HS-5 (cell line): ENCODE measurements at regions not wholly inside any gene's neighbourhood (a gene's known extent, or its start where the extent isn't known, plus 50 kb on each side); places are given as distances from the start of the nearest gene placed in this dataset.

Experiments used
- DNase-seq: peaks from one replicate; pipeline ENCODE4 v3.0.0-alpha.2; 2012; ENCODE audit warnings: low read depth

DNA sequence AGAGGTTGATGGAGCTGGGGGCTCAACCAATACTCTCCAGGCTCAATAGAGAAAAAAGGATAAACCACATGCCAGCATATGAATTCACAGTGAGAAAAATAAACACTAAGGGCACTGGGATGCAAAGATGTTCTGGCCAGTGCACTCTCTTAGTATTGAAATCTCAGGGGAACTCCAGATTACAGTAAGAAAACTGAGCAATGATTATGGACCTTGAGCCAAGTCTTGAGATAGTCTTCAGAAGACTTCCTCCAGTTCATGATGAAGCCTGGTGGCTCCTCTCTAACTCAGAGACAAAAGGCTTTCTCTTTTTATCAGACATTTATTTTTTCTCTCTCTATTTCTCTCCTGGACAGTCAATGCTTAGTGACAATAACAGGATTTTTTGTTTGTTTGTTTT, 139.8 kb upstream of the SPEF2 start:
- DNase-seq = no peak

DNA sequence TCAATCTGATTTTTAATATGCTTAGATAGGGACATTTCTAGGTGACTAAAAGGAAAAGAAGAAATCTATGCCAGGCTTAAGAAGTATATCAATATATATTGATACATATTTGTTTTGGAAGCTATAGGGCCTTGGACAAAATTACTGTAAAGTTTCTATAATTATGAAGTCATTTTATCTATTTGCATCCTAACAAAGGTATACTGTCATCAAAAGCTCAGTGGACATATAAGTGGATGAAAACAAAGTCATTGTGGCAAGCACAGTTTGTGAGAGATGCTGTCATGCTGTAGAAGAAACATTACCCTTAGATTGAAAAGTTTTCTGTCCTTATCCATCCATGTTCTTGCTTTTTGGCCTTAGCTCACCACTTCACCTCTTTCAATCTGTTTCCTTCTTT, 140.3 kb upstream of the SPEF2 start:
- no peak for DNase-seq

DNA sequence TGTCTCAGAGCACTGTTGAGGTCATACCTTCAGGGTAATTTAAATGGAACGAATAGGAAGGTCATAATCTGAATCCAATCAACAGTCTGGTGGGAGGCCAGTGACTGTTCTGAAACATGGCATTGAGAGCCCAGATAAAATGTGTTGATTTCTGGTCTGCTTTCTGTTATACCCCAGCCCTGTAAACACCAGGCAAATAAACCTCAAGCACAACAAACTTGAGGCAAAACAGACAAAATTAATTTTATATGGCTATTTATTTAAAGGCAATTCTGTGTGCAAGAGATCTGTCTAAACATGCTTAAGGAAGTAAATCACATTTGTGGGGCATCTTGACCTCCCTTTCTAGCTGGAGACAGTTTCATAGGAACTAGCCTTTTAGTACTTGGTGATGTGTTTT, 140.9 kb upstream of the SPEF2 start:
- DNase-seq = no peak

DNA sequence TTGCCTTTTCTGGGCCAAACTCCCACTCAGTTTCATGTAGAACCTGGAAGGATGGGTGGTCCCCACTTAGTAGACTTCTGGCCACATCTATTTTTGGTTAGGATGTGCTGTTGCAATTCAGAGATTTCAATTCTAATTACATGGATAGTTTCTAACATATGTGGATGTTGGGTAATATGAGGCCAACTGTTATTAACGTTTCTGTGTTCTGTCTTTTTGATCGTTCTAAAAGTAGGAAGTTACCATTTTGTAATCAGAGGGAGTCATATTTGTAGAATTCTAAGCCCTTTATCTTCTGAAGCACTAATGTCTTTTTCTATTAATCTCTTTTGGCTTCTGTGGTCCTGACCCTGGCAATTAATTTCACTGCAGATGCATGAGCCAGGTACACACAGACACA, 141.6 kb upstream of the SPEF2 start:
- no peak for DNase-seq

DNA sequence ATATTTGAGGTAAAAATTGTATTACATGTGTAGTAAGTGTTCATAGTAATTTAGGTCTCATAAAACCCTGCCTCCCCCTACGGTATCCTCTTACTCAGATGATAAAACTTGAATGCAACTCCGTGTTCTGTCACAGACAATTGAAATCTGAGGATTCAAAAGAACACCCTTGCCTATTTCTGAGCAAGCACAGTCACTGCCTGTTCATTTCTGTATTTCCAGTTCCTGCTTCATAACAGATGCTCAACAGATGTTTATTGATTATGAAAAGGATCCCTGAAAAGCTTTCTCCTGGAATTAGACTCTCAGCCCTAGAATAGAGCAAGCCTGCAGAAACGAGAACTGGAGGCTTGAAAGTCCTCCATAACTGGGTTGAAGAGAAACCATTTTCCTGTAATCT, 144.1 kb upstream of the SPEF2 start:
- DNase-seq = no peak

DNA sequence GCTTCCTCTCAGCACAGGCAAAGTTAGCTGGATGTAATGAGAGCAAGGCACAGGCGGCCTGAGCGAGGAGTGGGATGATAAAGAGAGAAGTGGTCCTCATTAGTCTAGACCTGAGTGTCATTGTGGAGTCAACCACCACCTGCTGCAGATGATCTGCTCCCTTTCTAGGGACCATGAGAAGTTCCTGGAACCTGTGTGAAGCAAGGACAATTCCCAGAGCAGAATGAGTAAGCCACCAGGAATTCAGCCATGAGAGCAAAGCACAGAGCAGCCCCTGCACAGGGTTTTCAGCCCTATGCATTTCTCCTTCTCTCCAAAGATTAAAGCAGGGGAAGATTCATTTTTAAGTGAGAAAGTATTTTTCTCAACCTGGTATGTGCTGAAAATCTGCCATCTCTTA, 146.8 kb upstream of the SPEF2 start:
- no peak for DNase-seq

DNA sequence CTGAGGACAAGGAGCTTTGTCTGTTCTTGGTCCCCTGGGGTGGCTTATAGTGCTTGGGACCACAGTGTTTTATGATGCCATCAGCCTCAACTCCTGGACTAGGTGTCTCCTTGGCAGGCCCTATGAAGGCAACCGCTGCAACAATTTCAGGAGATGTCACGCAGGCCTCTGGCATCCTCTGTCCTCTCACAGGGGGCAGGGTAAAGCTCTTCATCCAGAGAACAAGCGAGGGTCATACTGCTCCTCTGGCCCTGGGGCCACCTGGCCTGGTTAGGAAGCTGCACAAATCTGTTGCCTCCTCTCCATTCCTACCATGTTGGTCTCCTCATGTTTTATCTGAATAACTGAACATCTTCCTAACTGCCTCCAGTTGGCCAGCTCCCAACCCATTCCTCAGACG, 148.9 kb upstream of the SPEF2 start:
- DNase-seq = no peak

DNA sequence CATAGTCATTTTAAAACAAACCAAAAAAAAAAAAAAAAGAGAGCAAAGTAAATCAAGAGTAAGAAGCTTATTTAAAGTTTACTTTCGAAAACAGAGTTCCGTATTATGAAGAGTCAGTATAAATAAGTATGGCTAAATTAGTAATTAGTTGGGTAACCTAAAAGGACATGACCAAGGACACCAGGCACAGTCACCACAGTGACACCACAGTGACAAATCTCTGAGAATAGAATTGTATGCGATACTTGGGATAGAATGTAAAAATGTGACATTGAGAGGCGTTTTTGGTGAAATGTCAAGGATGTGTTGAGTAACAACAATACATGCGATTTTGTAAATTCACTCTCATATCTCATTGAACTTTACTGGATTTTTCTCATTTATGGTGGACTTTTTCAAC, 150.9 kb upstream of the SPEF2 start:
- no peak for DNase-seq

DNA sequence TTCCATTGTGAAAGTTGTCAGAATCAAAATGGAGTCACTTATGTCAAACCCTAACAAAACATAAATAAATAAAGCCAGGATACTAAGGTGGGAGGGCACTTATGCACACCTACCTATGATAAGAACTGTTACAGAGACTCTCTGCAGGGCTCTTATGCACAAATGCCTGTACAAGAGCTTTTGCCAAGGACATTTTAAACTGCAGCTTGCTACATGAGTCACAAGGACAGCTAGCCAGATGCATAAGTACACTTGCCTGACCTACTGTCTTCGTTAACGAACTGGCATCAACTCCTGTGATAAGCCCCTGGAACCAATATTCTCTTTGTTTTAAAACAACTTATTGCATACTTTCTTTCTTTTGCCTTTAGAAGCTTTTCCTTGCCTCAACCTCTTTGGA, 152.9 kb upstream of the SPEF2 start:
- no peak for DNase-seq

DNA sequence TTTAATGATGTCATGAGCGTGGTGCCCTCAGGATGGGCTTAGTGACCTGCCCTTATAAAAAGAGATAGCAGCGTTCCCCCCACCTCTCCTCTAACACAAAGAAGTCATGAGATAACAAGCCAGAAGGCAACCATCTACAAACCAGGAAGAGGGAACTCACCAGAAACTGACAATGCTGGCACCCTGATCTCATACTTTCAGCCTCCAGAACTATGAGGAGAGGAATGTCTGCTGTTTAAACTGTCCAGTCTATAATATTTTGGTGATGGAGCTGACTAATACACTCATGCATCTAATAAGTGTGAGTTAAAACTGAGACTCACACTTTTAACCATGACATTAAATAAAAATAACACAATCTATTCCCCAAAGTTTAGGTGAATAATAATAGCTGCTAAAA, 156.1 kb upstream of the SPEF2 start:
- DNase-seq = no peak

DNA sequence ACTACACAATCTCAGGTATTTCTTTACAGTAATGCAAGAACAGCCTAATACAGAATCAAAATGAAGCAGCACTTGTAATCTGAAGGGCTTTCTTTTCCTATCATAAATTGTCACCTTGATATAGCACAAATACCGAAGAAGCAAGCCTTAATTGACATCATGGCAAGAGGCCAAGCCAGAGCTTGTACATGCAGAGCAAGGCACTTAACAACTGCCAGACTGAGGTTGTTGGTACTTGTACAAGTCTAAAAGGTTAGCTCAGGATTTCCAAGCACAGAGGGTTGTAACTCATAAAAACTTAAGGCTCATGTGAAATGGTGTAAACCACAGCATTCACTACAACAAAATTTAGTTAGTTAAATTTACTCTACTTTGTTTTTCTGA, 158.8 kb upstream of the SPEF2 start:
- DNase-seq = no peak

DNA sequence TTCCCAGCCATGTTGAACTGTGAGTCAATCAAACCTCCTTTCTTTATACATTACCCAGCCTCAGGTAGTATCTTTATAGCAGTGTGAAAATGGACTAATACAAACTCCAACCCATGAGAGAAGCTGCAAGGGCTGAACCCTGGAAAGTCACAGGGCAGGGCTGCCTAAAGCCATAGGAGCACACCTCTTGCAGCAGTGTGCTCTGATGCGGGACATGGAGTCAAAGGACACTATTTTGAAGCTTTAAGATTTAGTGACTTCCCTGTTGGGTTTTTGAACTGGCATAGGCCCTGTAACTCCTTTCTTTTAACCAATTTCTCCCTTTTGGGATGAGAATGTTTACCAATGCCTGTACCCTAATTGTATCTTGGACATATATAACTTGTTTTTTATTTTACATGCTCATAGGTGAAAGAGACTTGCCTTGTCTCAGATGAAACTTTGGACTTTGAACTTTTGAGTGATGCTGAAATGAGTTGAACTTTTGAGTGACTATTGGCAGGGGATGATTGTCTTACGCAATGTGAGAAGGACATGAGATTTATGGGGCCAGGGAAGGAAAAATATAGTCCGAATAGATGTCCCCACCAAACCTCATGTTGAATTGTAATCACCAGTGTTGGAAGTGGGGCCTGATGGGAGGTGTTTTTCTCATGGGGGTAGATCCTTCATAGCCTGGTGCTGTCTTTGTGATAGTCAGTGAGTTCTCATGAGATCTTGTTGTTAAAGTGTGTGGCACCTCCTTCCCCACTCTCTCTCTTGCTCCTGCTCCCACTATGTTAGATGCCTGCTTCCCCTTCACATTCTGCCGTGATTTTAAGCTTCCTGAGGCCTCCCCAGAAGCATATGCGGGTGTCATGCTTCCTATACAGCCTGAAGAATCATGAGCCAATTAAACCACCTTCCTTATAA, 159.5 kb upstream of the SPEF2 start:
- no peak for DNase-seq

DNA sequence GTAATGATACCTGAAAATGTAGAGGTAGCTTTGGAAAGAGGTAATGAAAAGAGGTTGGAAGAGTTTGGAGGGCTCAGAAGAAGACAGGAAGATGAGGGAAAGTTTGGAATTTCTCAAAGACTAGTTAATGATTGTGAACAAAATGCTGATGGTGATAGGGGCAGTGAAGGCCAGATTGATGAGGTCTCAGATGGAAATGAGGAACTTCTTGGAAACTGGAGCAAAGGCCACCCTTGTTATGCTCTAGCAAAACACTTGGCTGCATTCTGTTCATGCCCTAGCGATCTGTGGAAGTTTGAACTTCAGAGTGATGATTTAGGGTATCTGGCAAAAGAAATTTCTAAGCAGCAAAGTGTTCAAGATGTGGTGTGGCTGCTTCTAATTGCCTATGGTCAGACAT, 161.2 kb upstream of the SPEF2 start:
- no peak for DNase-seq

DNA sequence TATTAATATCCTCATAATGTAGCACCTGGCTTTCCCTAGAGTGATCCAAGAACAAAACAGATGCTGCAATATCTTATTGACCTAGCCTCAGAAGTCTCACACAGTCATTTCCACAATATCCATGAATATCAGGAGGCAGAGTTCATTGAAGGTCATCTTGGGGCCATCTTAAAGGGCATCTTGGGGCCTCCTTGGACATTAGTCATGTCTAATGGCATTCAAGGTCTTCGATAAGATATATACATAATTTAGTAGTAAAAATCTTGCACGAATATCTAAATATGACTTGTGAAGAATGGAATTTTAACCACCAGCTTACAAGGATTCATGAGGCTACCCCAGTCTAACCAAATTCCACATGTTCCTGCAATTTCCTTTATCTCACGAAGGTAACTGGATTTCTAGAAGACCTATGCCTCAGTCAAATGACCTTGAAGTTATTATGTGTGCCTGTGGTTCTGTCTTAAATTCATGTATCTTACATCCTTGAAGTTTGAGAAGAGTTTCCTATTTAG, 163.6 kb upstream of the SPEF2 start:
- peak; percentile 40 for DNase-seq

DNA sequence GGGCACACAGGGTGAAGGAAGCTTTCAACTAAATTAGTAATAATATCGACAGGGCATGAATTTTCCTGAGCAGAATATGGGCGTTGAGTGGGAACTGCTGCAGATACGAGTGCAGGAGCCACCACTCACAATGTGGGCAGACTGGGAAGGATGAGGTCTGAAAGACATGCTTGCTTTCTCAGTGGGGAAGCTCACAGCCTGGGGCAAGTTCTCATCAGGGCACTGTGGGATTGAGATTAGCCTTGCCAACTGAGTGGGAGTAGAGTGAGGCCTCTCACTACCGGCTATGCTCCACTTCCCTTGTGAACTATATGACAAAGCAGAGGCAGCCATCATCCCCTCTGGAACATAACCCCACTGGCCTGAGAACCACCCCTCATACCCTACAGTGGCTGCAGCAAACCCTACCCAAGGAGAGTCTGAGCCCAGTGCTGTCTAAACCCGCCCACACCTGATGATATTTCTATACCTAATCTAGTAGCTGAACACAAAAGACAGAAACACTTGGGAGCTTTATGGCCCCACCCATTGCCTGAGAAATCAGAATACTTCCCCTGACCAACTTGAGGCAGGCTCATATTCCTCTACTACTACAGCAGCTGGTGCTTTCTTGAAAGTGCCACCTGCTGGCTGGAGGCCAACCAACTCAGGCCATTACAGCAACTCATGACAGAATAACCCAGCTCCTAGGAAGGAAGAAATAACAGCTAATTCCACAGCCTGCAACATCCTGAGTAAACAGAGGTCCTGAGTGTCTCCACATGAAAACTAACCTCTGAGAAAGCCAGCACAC, 173.7 kb upstream of the SPEF2 start:
- no peak for DNase-seq

DNA sequence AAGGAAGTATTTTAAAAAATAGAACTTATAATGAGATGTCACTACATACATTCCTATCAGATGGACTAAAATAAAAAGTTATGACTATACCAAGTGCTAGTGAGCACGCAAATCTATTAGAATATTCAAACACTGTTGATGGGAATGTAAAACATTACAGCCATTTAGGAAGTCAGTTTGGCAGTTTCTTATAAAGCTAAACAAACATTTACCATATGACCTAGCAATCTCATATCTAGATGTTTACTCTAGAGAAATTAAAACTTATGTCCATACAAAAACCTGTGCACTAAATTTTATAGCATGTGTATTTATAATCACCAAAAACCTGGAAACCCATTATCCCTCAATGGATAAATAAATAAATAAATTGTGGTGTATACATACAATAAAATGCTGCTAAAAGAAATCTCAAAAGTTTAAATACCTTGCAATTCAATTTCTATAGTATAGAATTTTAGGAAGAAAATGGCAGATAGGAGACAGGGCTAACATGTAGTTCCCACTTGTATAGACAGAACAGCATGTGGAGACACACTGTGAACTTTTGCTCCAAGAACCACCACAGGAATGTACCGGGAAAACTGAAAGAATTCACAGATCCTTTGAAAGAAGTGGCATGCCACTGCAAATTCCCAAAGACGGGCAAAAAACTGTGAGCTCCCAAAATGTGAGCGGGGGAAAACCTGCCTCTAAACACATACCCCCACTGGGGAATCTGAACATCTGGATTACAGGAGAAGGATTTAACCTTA, 174.6 kb upstream of the SPEF2 start:
- DNase-seq = no peak

DNA sequence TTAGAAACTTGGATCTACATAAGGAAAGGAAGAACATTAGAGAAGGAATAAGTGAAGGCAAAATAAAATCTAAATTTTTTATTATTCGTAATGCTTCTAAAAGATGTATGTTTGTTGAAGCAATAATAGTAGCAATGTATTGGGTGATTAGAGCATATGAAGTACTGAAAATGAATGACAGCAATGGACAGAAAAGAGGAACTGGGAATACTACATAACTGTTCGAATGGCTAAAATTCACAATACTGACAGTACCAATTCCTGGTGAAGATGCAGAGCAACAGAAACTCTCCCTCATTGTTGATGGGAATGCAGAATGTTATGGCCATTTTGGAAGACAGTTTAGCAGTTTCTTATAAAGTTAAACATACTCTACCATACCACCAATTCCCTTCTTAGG, 177.3 kb upstream of the SPEF2 start:
- no peak for DNase-seq

DNA sequence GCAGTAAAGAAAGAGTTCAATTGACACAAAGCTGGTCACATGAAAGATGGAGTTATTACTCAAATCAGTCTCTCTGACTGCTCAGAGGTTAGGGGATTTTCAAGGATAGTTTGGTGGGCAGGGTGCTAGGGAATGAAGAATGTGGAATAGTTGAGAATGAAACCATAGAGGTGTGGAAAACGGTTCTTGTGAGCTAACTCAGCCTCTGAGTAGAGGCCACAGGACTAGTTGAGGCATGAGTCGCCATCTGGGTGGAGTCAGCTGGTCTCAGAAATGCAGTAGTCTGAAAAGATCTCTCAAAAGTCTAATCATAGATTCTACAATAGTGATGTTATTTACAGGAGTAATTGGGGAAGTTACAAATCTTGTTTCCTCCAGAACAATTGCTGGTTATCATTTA, 178.9 kb upstream of the SPEF2 start:
- no peak for DNase-seq

DNA sequence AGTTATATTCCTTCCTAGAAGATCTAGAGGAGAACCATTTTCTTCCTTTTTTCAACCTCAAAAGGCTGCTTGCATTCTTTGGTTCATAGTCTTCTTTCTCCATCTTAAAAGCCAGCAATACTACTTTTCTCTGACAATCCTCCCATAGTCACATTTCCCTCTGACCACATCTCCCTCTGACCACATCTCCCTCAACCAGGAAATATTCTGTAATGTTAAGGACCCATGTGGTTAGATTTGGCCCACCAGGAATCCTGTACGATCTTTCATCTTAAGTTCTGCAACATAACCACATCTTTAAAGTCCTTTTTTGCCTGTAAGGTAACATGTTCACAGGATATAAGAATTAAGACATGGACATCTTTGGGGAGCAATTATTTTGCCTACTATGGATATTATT, 179.4 kb upstream of the SPEF2 start:
- no peak for DNase-seq

DNA sequence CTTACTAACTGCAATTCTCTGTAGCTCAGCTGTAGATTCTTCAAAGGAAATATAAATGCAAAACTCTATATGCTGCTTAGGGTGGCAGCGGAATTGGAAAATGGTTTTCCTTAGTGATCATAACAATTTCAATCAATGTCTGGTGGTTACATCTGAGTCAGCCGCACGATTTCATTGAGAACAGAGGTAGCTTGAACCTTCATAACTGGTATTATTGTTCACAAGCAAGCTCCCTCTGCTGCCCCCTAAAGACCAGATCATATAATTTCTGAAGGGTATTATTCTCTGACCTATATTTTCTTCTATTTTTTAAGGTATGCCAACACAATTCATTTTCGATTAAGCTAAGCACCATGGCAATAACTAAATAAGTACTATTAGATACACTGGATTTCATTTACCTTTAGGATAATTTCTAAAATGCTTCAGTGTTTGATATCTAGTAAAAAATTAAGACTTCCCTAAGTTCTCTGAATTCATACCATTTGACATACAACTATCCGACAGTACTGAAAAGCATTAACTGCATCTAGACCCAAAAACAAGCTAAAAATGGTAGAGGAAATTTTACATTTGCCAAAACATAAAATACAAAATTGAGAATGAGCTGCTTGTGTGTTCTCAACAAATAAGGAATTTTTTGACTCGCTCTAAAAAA, 181.1 kb upstream of the SPEF2 start:
- DNase-seq = no peak

DNA sequence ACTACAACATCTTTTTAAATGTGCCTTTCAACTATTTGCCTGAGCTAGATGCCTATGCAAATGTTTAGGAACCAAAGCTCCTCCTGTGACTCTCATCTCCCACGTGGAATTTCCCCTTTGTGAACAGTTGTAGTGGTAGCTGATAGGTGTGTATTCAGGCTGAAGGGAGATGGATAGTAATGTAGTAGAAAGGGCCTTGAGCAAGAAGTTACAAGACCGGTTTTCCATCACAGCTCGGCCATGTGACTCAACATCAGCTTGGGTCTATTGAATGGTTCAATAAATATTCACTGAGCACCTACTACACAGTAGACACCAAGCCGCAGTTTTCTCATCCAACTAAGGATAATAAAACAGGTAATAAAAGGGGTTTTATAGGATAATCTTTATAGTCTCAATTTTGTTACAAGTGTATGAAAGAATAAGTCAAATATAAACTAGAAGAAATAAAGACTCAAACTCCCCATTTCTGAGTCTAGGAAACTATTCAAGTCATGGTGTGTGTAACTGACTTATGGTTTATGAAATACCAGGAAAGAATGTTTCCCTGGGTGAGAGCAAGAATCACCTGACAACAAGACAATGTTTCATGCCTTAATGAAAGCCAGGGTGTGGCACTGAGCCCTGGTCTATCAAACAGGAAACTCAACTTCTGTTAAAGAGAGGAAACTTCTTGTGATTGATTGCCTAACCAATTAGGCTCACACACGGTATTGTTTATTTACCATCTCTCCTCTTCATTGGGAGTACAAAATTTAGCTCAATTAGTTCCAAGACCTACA, 187.1 kb upstream of the SPEF2 start:
- no peak for DNase-seq
